Left lung (tissue), 4 donors: ENCODE measurements at regions not wholly inside any gene's neighbourhood (a gene's known extent, or its start where the extent isn't known, plus 50 kb on each side); places are given as distances from the start of the nearest gene placed in this dataset.

Experiments
- ATAC-seq: fragments of 200-7000 bp; cut with Tn5 transposase; one replicate; pipeline ENCODE4 v1.9.1; 2020; ENCODE audit warnings: moderate library complexity
- DNase-seq, 4 donors: peaks; one replicate each; pipeline ENCODE4 v3.0.0-alpha.2; 2013 to 2020
- H3K27ac ChIP-seq, 2 donors: fragments of 200-600 bp; sonication (generic) in 1 of 2; one replicate each; pipeline versions ENCODE4 v1.5.0 to v1.8.0; 2020 to 2021
- H3K27me3 ChIP-seq, 2 donors: fragments of 200-600 bp; sonication (generic) in 1 of 2; one replicate each; pipeline versions ENCODE4 v1.5.0 to v1.8.0; 2020 to 2021
- H3K36me3 ChIP-seq, 2 donors: fragments of 200-600 bp; sonication (generic) in 1 of 2; one replicate each; pipeline versions ENCODE4 v1.5.0 to v1.8.0; 2020 to 2021
- H3K4me1 ChIP-seq, 2 donors: fragments of 200-600 bp; one replicate each; pipeline ENCODE4 v1.8.0; 2021
- H3K4me3 ChIP-seq, 2 donors: fragments of 200-600 bp; sonication (generic) in 1 of 2; one replicate each; pipeline versions ENCODE4 v1.5.0 to v1.8.0; 2020 to 2021; ENCODE audit warnings: mild to moderate bottlenecking in 1 of 2
- H3K9me3 ChIP-seq, 2 donors: fragments of 200-600 bp; sonication (generic) in 1 of 2; one replicate each; pipeline versions ENCODE4 v1.5.0 to v1.8.0; 2020 to 2021
- CTCF ChIP-seq, 2 donors: fragments of 200-600 bp; sonication (generic) in 1 of 2; IDR thresholded peaks; one replicate each; pipeline versions ENCODE4 v1.5.0 to v1.8.0; 2021; ENCODE audit warnings: antibody characterized with exemption in 2 of 2
- intact Hi-C, 2 donors: fragments of 100-400 bp; cut with DNase I; formaldehyde crosslinking; loops; one replicate each; pipeline versions ENCODE4 v1.11.2 to v1.14.2; 2022
- donor health status: DM: no; HTN: yes; CAD: no.
- donor health status: DM: no; HTN: no; CAD: no.

DNA sequence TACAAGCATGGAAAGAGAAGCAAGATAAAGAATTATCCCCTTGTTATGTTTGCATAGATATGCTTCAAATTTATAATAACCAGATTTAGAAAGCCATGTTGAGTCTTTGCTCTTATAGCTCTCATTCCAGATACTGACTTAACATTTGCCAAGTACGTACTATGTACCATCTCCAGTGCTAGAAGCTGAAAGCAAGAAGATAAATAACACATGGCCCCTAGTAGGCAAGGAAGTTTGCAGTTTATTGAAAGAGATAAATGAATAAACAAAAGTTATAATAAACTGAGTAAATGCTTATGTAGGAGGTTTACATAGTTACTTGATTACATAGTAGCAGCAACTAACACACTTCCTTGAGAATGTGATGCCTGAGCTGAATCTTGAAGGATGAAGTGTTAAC lies 628.4 kb downstream of the HINT1 start:
- Histone ChIP-seq H3K27ac (no peak overlapping the region), H3K9me3 (no peaks in the 10 kb centered on the region), H3K4me1 (no peaks in the 10 kb centered on the region), H3K4me3 (no peak overlapping the region), H3K36me3 (no peaks in the 10 kb centered on the region), H3K27me3 (no peaks in the 10 kb centered on the region)
- no peak for TF ChIP-seq CTCF (IDR thresholded peaks at IDR 0.05)
- DNase-seq (no peak), ATAC-seq (no peak)
- intact Hi-C loops, result no loop called here

- H3K27me3 ChIP-seq, result no peaks in the 10 kb centered on the region
- ATAC-seq, result no peak
- no peak for TF ChIP-seq CTCF (IDR thresholded peaks at IDR 0.05)
These were observed 628.5 kb downstream of the CHSY3 start for GRCh38 chr5:130532786-130533185.

DNA sequence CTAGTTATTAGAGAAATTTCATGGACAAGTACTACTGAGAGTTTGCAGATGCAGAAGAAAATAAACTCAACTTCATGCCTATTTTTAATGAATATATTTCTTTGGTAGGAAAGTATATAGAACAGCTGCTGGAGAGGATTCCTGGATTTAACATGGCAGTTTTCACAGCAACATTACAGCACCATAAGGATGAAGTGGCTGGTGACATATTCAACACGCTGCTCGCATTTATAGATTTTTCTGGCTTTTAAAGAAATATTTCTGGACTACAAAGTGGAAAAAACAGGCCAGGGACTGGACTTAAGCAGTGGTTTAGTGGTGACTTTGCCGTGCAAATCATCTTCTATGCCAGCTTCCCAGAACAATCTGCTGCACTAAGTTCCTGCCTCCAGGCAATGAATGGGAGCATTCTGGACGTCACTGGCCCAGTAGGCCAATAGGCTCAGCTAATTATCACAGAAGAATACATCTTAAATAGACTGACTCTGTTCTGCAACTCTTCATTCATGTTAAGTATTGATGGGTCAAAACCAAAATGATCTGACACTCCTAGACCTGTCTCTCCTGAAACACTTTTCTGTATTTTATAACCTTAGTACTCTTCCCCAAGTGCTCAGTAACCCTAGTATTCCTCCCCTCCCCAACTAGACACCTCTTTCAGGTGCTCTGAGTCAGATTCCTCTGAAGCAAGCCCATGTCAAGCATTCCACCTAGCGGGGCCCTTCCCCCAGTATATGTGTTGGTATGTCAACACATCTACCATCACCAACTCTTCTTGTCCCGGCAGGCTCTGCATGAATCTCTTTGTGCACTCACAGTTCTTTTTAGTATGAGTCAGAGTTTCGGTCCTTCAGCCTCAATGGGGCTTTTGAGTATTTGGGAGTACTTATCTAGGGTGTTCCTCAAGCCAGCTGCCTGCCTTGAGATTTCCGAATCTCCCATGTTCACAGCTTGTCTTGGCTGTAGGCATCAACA lies 625.5 kb downstream of the CHSY3 start:
- DNase-seq, result peak in 3 of 4 donors; percentile 4 to 70 (median 10)
- H3K4me1 ChIP-seq, result no peaks in the 10 kb centered on the region
- no peak for TF ChIP-seq CTCF (IDR thresholded peaks at IDR 0.05)
- no peaks in the 10 kb centered on the region for H3K36me3 ChIP-seq
- peak overlapping the region in 1 of 2 donors; percentile 36 for H3K27ac ChIP-seq
- no peaks in the 10 kb centered on the region for H3K27me3 ChIP-seq
- peak; percentile 90 for ATAC-seq
- intact Hi-C loops, result no loop called here
- no peaks in the 10 kb centered on the region for H3K9me3 ChIP-seq
- no peak overlapping the region for H3K4me3 ChIP-seq

More at GRCh38 chr5:130532786-130533185, 628.5 kb downstream of the CHSY3 start:
- Histone ChIP-seq H3K27ac (no peak overlapping the region), H3K4me1 (no peaks in the 10 kb centered on the region), H3K4me3 (no peak overlapping the region), H3K36me3 (no peaks in the 10 kb centered on the region), H3K9me3 (no peaks in the 10 kb centered on the region)
- DNase-seq, result no peak
- intact Hi-C loops, result no loop called here

DNA sequence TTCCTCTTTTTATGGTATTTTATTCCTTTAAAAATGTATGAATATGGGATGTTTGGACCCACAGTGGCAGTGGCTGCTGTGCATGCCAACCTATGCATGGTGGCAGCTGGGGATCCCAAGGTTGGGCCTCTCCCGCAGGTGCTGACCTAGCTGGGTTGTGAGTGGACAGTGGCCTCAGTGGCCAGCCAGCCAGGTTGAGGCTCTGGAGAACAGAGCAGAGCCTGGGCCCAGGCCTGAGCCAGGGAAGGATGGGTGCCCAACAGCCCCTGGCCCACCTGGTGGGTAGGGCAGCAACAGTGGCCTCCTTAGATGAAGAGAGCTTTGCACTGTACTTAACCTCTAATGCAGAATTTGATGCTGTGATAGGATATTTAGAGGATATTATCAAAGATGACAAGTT lies 624.8 kb downstream of the CHSY3 start:
- Histone ChIP-seq H3K9me3 (no peaks in the 10 kb centered on the region), H3K36me3 (no peaks in the 10 kb centered on the region), H3K4me1 (no peaks in the 10 kb centered on the region), H3K4me3 (no peak overlapping the region), H3K27ac (no peak overlapping the region), H3K27me3 (no peaks in the 10 kb centered on the region)
- intact Hi-C loops, result no loop called here
- DNase-seq (peak in 1 of 4 donors; percentile 55), ATAC-seq (no peak)
- TF ChIP-seq CTCF (IDR thresholded peaks at IDR 0.05), result no peak

GRCh38 chr5:130528474-130528873 lies 624.2 kb downstream of the CHSY3 start:
- Histone ChIP-seq H3K27me3 (no peaks in the 10 kb centered on the region), H3K4me1 (no peaks in the 10 kb centered on the region), H3K36me3 (no peaks in the 10 kb centered on the region), H3K4me3 (no peak overlapping the region), H3K27ac (no peak overlapping the region), H3K9me3 (no peaks in the 10 kb centered on the region)
- intact Hi-C loops, result no loop called here
- TF ChIP-seq CTCF (IDR thresholded peaks at IDR 0.05), result no peak
- DNase-seq, result no peak
- ATAC-seq, result no peak
